Mesendoderm (in vitro differentiated cells): ENCODE measurements at regions not wholly inside any gene's neighbourhood (a gene's known extent, or its start where the extent isn't known, plus 50 kb on each side); places are given as distances from the start of the nearest gene placed in this dataset.
"Not testable (repeated sequence)": the region's sequence is repeated elsewhere in the genome, so short reads cannot be mapped to it uniquely, and the experiment has no call there.

Experiments used
- DNase-seq: peaks from one replicate; pipeline ENCODE4 v3.0.0; 2013
- H2AK5ac ChIP-seq: 2 replicates; pipeline ENCODE4 v1.6.1; 2013; ENCODE audit warnings: low read length, inconsistent platforms
- H2BK120ac ChIP-seq: 2 replicates; pipeline ENCODE4 v1.6.1; 2013; ENCODE audit warnings: low read depth, mild to moderate bottlenecking, low read length, moderate library complexity, mixed read lengths
- H2BK15ac ChIP-seq: replicated peaks from 2 replicates; pipeline ENCODE4 v1.6.1; 2013; ENCODE audit warnings: low read depth, mild to moderate bottlenecking, moderate library complexity
- H2BK5ac ChIP-seq: 2 replicates; pipeline ENCODE4 v1.6.1; 2013; ENCODE audit warnings: low read length, inconsistent platforms
- H3K18ac ChIP-seq: 2 replicates; pipeline ENCODE4 v1.6.1; 2013; ENCODE audit warnings: mild to moderate bottlenecking, low read length, mixed read lengths
- H3K23ac ChIP-seq: one replicate; pipeline ENCODE4 v1.6.1; 2013; ENCODE audit warnings: low read length
- H3K27ac ChIP-seq: 2 replicates; pipeline ENCODE4 v1.5.1; 2013; ENCODE audit warnings: low read depth, mild to moderate bottlenecking, inconsistent platforms, low read length, moderate library complexity
- H3K27me3 ChIP-seq: 2 replicates; pipeline ENCODE4 v1.6.1; 2013; ENCODE audit warnings: low read length, control low read depth, mild to moderate bottlenecking, inconsistent platforms; ENCODE audit not compliant: insufficient read depth, poor library complexity
- H3K36me3 ChIP-seq: 2 replicates; pipeline ENCODE4 v1.6.1; 2013; ENCODE audit warnings: low read length, inconsistent platforms; ENCODE audit not compliant: control insufficient read depth, insufficient read depth
- H3K4ac ChIP-seq: one replicate; pipeline ENCODE4 v1.6.1; 2013; ENCODE audit warnings: low read depth, mild to moderate bottlenecking, low read length, moderate library complexity
- H3K4me1 ChIP-seq: 2 replicates; pipeline ENCODE4 v1.6.1; 2013; ENCODE audit warnings: low read depth, low read length, inconsistent platforms; ENCODE audit not compliant: control insufficient read depth
- H3K4me2 ChIP-seq: 2 replicates; pipeline ENCODE4 v1.6.1; 2013; ENCODE audit warnings: low read length
- H3K4me3 ChIP-seq: 2 replicates; pipeline ENCODE4 v1.5.1; 2013; ENCODE audit warnings: mild to moderate bottlenecking, low read length
- H3K56ac ChIP-seq: one replicate; pipeline ENCODE4 v1.6.1; 2013; ENCODE audit warnings: low read length
- H3K79me1 ChIP-seq: 2 replicates; pipeline ENCODE4 v1.6.1; 2013; ENCODE audit warnings: low read length, inconsistent platforms
- H3K79me2 ChIP-seq: 2 replicates; pipeline ENCODE4 v1.6.1; 2013; ENCODE audit warnings: mild to moderate bottlenecking, low read length; ENCODE audit not compliant: control insufficient read depth, insufficient read depth
- H3K9ac ChIP-seq: 2 replicates; pipeline ENCODE4 v1.6.1; 2013; ENCODE audit warnings: low read length, inconsistent platforms
- H4K5ac ChIP-seq: one replicate; pipeline ENCODE4 v1.6.1; 2013; ENCODE audit warnings: low read length
- H4K8ac ChIP-seq: one replicate; pipeline ENCODE4 v1.6.1; 2013; ENCODE audit warnings: low read depth, mild to moderate bottlenecking, control low read depth, low read length, moderate library complexity
- WGBS: extraction: QIAGEN DNeasy Blood & Tissue Kit; methylation state at CpG from one replicate; pipeline ENCODE4 v1.1.7; 2013; ENCODE audit warnings: low lambda C conversion rate, missing lambda C conversion rate; ENCODE audit not compliant: insufficient coverage; ENCODE audit errors: extremely low coverage; 5-methylcytosine and 5-hydroxymethylcytosine counted together

GRCh38 chr7:120070201-120070600 lies 202.8 kb upstream of the KCND2 start:
- no CpG with 5 or more reads among the region's 1 CpG for WGBS
- Histone ChIP-seq H2AK5ac (no peak overlapping the region), H2BK15ac (no peak overlapping the region)

GRCh38 chr7:120077777-120078176 lies 195.2 kb upstream of the KCND2 start:
- Histone ChIP-seq H3K9ac (no peak overlapping the region), H2BK15ac (no peak overlapping the region), H3K79me2 (no peaks in the 10 kb centered on the region), H3K36me3 (no peaks in the 10 kb centered on the region), H3K18ac (no peak overlapping the region), H3K4me3 (no peak overlapping the region), H3K27me3 (no peaks in the 10 kb centered on the region), H2AK5ac (no peak overlapping the region), H4K5ac (no peak overlapping the region), H4K8ac (no peak overlapping the region), H3K4ac (no peak overlapping the region), H2BK120ac (no peak overlapping the region), H3K23ac (no peak overlapping the region), H3K4me2 (no peak overlapping the region), H3K56ac (no peak overlapping the region), H3K4me1 (no peaks in the 10 kb centered on the region), H2BK5ac (no peak overlapping the region), H3K79me1 (no peaks in the 10 kb centered on the region), H3K27ac (no peak overlapping the region)
- WGBS = 100% methylated on average over 3 of the region's 3 CpGs
- no peak for DNase-seq

More at GRCh38 chr7:120070201-120070600, 202.8 kb upstream of the KCND2 start:
- no peak overlapping the region for H3K4ac ChIP-seq
- H3K36me3 ChIP-seq = no peaks in the 10 kb centered on the region
- H3K18ac ChIP-seq = no peak overlapping the region
- H4K8ac ChIP-seq = no peak overlapping the region
- H3K79me2 ChIP-seq = no peaks in the 10 kb centered on the region
- no peak for DNase-seq
- no peaks in the 10 kb centered on the region for H3K79me1 ChIP-seq
- H3K56ac ChIP-seq = no peak overlapping the region
- no peak overlapping the region for H3K4me3 ChIP-seq
- no peak overlapping the region for H3K4me2 ChIP-seq
- H2BK120ac ChIP-seq = no peak overlapping the region
- no peaks in the 10 kb centered on the region for H3K4me1 ChIP-seq
- H3K27me3 ChIP-seq = no peaks in the 10 kb centered on the region
- H2BK5ac ChIP-seq = no peak overlapping the region
- H3K9ac ChIP-seq = no peak overlapping the region
- no peak overlapping the region for H4K5ac ChIP-seq
- H3K23ac ChIP-seq = no peak overlapping the region
- no peak overlapping the region for H3K27ac ChIP-seq

GRCh38 chr7:120079022-120079421 lies 194.0 kb upstream of the KCND2 start:
- no peak overlapping the region for H3K23ac ChIP-seq
- H4K8ac ChIP-seq = no peak overlapping the region
- H3K4ac ChIP-seq = no peak overlapping the region
- no peak overlapping the region for H3K4me2 ChIP-seq
- H3K36me3 ChIP-seq = no peaks in the 10 kb centered on the region
- no peak for DNase-seq
- no peak overlapping the region for H4K5ac ChIP-seq
- H3K18ac ChIP-seq = no peak overlapping the region
- H3K9ac ChIP-seq = no peak overlapping the region
- no peak overlapping the region for H2BK15ac ChIP-seq
- H3K79me2 ChIP-seq = no peaks in the 10 kb centered on the region
- no peak overlapping the region for H2BK120ac ChIP-seq
- H3K27ac ChIP-seq = no peak overlapping the region
- H3K27me3 ChIP-seq = no peaks in the 10 kb centered on the region
- H2AK5ac ChIP-seq = no peak overlapping the region
- H3K56ac ChIP-seq = no peak overlapping the region
- no peaks in the 10 kb centered on the region for H3K4me1 ChIP-seq
- H2BK5ac ChIP-seq = no peak overlapping the region
- no peak overlapping the region for H3K4me3 ChIP-seq
- no peaks in the 10 kb centered on the region for H3K79me1 ChIP-seq
- WGBS = no CpG with 5 or more reads among the region's 1 CpG

- Histone ChIP-seq H3K79me2 (no peaks in the 10 kb centered on the region), H4K5ac (no peak overlapping the region)
Measured at GRCh38 chr7:120079704-120080103, 193.3 kb upstream of the KCND2 start.

GRCh38 chr7:120086468-120086867 lies 186.5 kb upstream of the KCND2 start:
- not testable (repeated sequence) for H2BK5ac ChIP-seq, H3K56ac ChIP-seq, H2AK5ac ChIP-seq, H3K4me1 ChIP-seq, H4K5ac ChIP-seq, H3K9ac ChIP-seq, H4K8ac ChIP-seq, H3K4me2 ChIP-seq, H3K4me3 ChIP-seq, H3K36me3 ChIP-seq, DNase-seq, H3K18ac ChIP-seq, H2BK120ac ChIP-seq, H3K4ac ChIP-seq, H3K27me3 ChIP-seq, H3K79me1 ChIP-seq, H3K23ac ChIP-seq, H3K27ac ChIP-seq, H3K79me2 ChIP-seq, H2BK15ac ChIP-seq
- WGBS = no CpG with 5 or more reads among the region's 16 CpGs

More at GRCh38 chr7:120079704-120080103, 193.3 kb upstream of the KCND2 start:
- Histone ChIP-seq H3K4ac (no peak overlapping the region), H2BK120ac (no peak overlapping the region), H3K56ac (no peak overlapping the region), H3K4me1 (no peaks in the 10 kb centered on the region), H3K23ac (no peak overlapping the region), H3K36me3 (no peaks in the 10 kb centered on the region), H3K9ac (no peak overlapping the region), H2BK5ac (no peak overlapping the region), H3K79me1 (no peaks in the 10 kb centered on the region), H2BK15ac (no peak overlapping the region), H2AK5ac (no peak overlapping the region), H3K4me2 (no peak overlapping the region), H3K27me3 (no peaks in the 10 kb centered on the region), H3K18ac (no peak overlapping the region), H3K27ac (no peak overlapping the region), H3K4me3 (no peak overlapping the region), H4K8ac (no peak overlapping the region)
- WGBS = no CpG with 5 or more reads among the region's 3 CpGs
- DNase-seq = no peak

GRCh38 chr7:120089968-120090367 lies 183.0 kb upstream of the KCND2 start:
- no peak overlapping the region for H4K5ac ChIP-seq

More at GRCh38 chr7:120089968-120090367, 183.0 kb upstream of the KCND2 start:
- Histone ChIP-seq H3K56ac (no peak overlapping the region), H2AK5ac (no peak overlapping the region), H3K27me3 (no peaks in the 10 kb centered on the region), H2BK15ac (no peak overlapping the region), H3K18ac (no peak overlapping the region), H3K4me1 (no peaks in the 10 kb centered on the region), H3K27ac (no peak overlapping the region), H3K9ac (no peak overlapping the region), H3K4ac (no peak overlapping the region), H3K79me2 (no peaks in the 10 kb centered on the region), H3K36me3 (no peaks in the 10 kb centered on the region), H3K79me1 (no peaks in the 10 kb centered on the region), H4K8ac (no peak overlapping the region), H2BK120ac (no peak overlapping the region), H3K23ac (no peak overlapping the region), H3K4me3 (no peak overlapping the region), H2BK5ac (no peak overlapping the region), H3K4me2 (no peak overlapping the region)
- whole genome bisulfite sequencing = no CpG with 5 or more reads among the region's 4 CpGs
- DNase-seq = peak; percentile 13
